C4-2B (cell line): ENCODE measurements at regions not wholly inside any gene's neighbourhood (a gene's known extent, or its start where the extent isn't known, plus 50 kb on each side); places are given as distances from the start of the nearest gene placed in this dataset.

Experiments used
- ZFX ChIP-seq: fragments of 450-650 bp; IDR thresholded peaks from 2 replicates; pipeline ENCODE4 v1.6.1; 2017
- TF ChIP-seq, protein P1 (sequence below): fragments of 450-650 bp; conservative IDR thresholded peaks from 2 replicates; pipeline ENCODE4 v1.5.1; 2017; ENCODE audit warnings: mild to moderate bottlenecking

DNA sequence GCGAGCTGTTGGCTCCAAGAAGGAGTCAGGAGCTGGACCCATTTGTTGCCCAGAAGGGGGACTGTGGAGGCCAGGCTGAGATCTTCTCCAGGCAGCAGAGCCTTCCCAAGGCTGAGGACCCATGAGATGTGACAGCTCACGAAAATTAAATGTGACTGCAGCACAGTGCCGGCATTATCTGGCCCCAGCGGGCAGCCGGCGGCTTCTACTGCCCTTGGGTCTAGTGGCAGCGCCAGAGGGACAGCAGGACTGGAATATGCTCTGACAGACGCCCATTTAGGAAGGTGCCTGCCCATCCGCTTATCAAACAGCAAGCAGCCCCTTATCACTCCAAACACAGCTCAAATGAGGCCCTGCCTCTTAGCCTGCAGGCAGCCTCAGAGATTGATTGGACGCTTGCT is 122.9 kb upstream of the LYZL2 start:
- TF ChIP-seq, protein P1, sequence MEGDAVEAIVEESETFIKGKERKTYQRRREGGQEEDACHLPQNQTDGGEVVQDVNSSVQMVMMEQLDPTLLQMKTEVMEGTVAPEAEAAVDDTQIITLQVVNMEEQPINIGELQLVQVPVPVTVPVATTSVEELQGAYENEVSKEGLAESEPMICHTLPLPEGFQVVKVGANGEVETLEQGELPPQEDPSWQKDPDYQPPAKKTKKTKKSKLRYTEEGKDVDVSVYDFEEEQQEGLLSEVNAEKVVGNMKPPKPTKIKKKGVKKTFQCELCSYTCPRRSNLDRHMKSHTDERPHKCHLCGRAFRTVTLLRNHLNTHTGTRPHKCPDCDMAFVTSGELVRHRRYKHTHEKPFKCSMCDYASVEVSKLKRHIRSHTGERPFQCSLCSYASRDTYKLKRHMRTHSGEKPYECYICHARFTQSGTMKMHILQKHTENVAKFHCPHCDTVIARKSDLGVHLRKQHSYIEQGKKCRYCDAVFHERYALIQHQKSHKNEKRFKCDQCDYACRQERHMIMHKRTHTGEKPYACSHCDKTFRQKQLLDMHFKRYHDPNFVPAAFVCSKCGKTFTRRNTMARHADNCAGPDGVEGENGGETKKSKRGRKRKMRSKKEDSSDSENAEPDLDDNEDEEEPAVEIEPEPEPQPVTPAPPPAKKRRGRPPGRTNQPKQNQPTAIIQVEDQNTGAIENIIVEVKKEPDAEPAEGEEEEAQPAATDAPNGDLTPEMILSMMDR: no peak
- TF ChIP-seq ZFX: no peak
